OCI-LY1 (cell line): ENCODE measurements at regions not wholly inside any gene's neighbourhood (a gene's known extent, or its start where the extent isn't known, plus 50 kb on each side); places are given as distances from the start of the nearest gene placed in this dataset.

Source experiments
- H2AFZ ChIP-seq: fragments of 200-600 bp; sonication (generic), shearing (Covaris generic); 2 replicates; pipeline ENCODE4 v1.6.0; 2014; ENCODE audit warnings: antibody characterized with exemption, mild to moderate bottlenecking, low read length
- H3F3A ChIP-seq: fragments of 200-600 bp; sonication (generic), shearing (Covaris generic); 2 replicates; pipeline ENCODE4 v1.6.0; 2014; ENCODE audit warnings: mild to moderate bottlenecking, antibody characterized with exemption, low read length, moderate library complexity; ENCODE audit not compliant: insufficient read depth
- H3K27ac ChIP-seq: fragments of 200-600 bp; sonication (generic); 2 replicates; pipeline ENCODE4 v1.5.1; 2014; ENCODE audit warnings: low read length, mixed run types, mild to moderate bottlenecking, low read depth; ENCODE audit not compliant: poor library complexity, severe bottlenecking
- H3K27me3 ChIP-seq: fragments of 200-600 bp; sonication (generic); 2 replicates; pipeline ENCODE4 v1.6.0; 2014; ENCODE audit warnings: antibody characterized with exemption, mild to moderate bottlenecking, low read length, moderate library complexity; ENCODE audit not compliant: insufficient read depth
- H3K36me3 ChIP-seq: fragments of 200-600 bp; sonication (generic); 2 replicates; pipeline ENCODE4 v1.6.1; 2014; ENCODE audit warnings: mild to moderate bottlenecking, antibody characterized with exemption, low read length, moderate library complexity, mixed read lengths; ENCODE audit not compliant: insufficient read depth
- H3K4me1 ChIP-seq: fragments of 200-600 bp; sonication (generic); 2 replicates; pipeline ENCODE4 v1.5.1; 2014; ENCODE audit warnings: mild to moderate bottlenecking, low read length, moderate library complexity; ENCODE audit not compliant: insufficient read depth, severe bottlenecking
- H3K4me2 ChIP-seq: fragments of 200-600 bp; sonication (generic), shearing (Covaris generic); 2 replicates; pipeline ENCODE4 v1.6.1; 2014; ENCODE audit warnings: low read length
- H3K4me3 ChIP-seq: fragments of 200-600 bp; sonication (generic); 2 replicates; pipeline ENCODE4 v1.5.1; 2014; ENCODE audit warnings: low read length, low read depth, mild to moderate bottlenecking, mixed read lengths; ENCODE audit not compliant: poor library complexity, severe bottlenecking
- H3K79me2 ChIP-seq: fragments of 200-600 bp; shearing (Covaris generic); 2 replicates; pipeline ENCODE4 v1.6.1; 2016; ENCODE audit warnings: mixed run types, low read length, mixed read lengths; ENCODE audit not compliant: insufficient read depth
- H3K9ac ChIP-seq: fragments of 200-600 bp; sonication (generic), shearing (Covaris generic); 2 replicates; pipeline ENCODE4 v1.6.1; 2014; ENCODE audit warnings: mild to moderate bottlenecking, low read length, mixed read lengths
- H3K9me2 ChIP-seq: fragments of 200-600 bp; sonication (generic), shearing (Covaris generic); 2 replicates; pipeline ENCODE4 v1.6.1; 2014; ENCODE audit warnings: low read depth, mild to moderate bottlenecking, low read length, mixed read lengths
- H3K9me3 ChIP-seq: fragments of 200-600 bp; shearing (Covaris generic); 2 replicates; pipeline ENCODE4 v1.6.1; 2014; ENCODE audit warnings: low read length, mixed read lengths
- H4K20me1 ChIP-seq: fragments of 200-600 bp; sonication (generic), shearing (Covaris generic); 2 replicates; pipeline ENCODE4 v1.6.0; 2016; ENCODE audit warnings: mild to moderate bottlenecking, low read length; ENCODE audit not compliant: insufficient read depth
- CTCF ChIP-seq: fragments of 200-600 bp; sonication (generic), shearing (Covaris generic); IDR thresholded peaks from 2 replicates; pipeline ENCODE4 v1.5.1; 2017; ENCODE audit warnings: mild to moderate bottlenecking, antibody characterized with exemption, low read length, moderate library complexity, mixed read lengths
- EZH2 ChIP-seq: fragments of 200-600 bp; sonication (generic), shearing (Covaris generic); IDR thresholded peaks from 2 replicates; pipeline ENCODE4 v1.8.0; 2017; ENCODE audit warnings: borderline replicate concordance, mixed run types, mild to moderate bottlenecking, antibody characterized with exemption, low read length, moderate library complexity, mixed read lengths

- H3K9me3 ChIP-seq, result no peaks in the 10 kb centered on the region
- H3K4me1 ChIP-seq, result no peaks in the 10 kb centered on the region
- H3K27ac ChIP-seq, result no peak overlapping the region
- no peaks in the 10 kb centered on the region for H3K27me3 ChIP-seq
- no peak overlapping the region for H3K4me2 ChIP-seq
- no peaks in the 10 kb centered on the region for H3K79me2 ChIP-seq
- H3K36me3 ChIP-seq, result no peaks in the 10 kb centered on the region
- no peak overlapping the region for H2AFZ ChIP-seq
- H3K9ac ChIP-seq, result no peak overlapping the region
- no peaks in the 10 kb centered on the region for H3K9me2 ChIP-seq
- no peak overlapping the region for H3K4me3 ChIP-seq
- TF ChIP-seq CTCF, result no peak
- no peak for TF ChIP-seq EZH2
- no peaks in the 10 kb centered on the region for H4K20me1 ChIP-seq
- H3F3A ChIP-seq, result no peaks in the 10 kb centered on the region
Observed at GRCh38 chr4:125390126-125390525, 75.4 kb downstream of the FAT4 start.

GRCh38 chr4:125390727-125391126, 76.0 kb downstream of the FAT4 start:
- H4K20me1 ChIP-seq, result no peaks in the 10 kb centered on the region
- no peak overlapping the region for H3K4me3 ChIP-seq
- H3K79me2 ChIP-seq, result no peaks in the 10 kb centered on the region
- H3F3A ChIP-seq, result no peaks in the 10 kb centered on the region
- no peaks in the 10 kb centered on the region for H3K9me3 ChIP-seq
- H2AFZ ChIP-seq, result no peak overlapping the region
- no peaks in the 10 kb centered on the region for H3K4me1 ChIP-seq
- no peaks in the 10 kb centered on the region for H3K9me2 ChIP-seq
- H3K27me3 ChIP-seq, result no peaks in the 10 kb centered on the region
- no peak for TF ChIP-seq CTCF
- TF ChIP-seq EZH2, result no peak
- no peak overlapping the region for H3K27ac ChIP-seq
- no peak overlapping the region for H3K9ac ChIP-seq
- H3K36me3 ChIP-seq, result no peaks in the 10 kb centered on the region
- H3K4me2 ChIP-seq, result no peak overlapping the region

- no peaks in the 10 kb centered on the region for H3K36me3 ChIP-seq
- no peaks in the 10 kb centered on the region for H3K9me3 ChIP-seq
- no peaks in the 10 kb centered on the region for H3K9me2 ChIP-seq
- no peak overlapping the region for H3K4me2 ChIP-seq
- no peaks in the 10 kb centered on the region for H3K4me1 ChIP-seq
- no peak overlapping the region for H3K27ac ChIP-seq
- no peak overlapping the region for H3K4me3 ChIP-seq
- no peaks in the 10 kb centered on the region for H4K20me1 ChIP-seq
- no peak overlapping the region for H2AFZ ChIP-seq
- no peaks in the 10 kb centered on the region for H3K27me3 ChIP-seq
- TF ChIP-seq CTCF, result no peak
- no peak for TF ChIP-seq EZH2
- no peak overlapping the region for H3K9ac ChIP-seq
- no peaks in the 10 kb centered on the region for H3K79me2 ChIP-seq
- no peaks in the 10 kb centered on the region for H3F3A ChIP-seq
Observed at GRCh38 chr4:125392694-125393093, 77.9 kb downstream of the FAT4 start.
